ENCODE measurements at regions not wholly inside any gene's neighbourhood (a gene's known extent, or its start where the extent isn't known, plus 50 kb on each side); places are given as distances from the start of the nearest gene placed in this dataset.

GRCh38 chr16:9380221-9380620 is 288.8 kb downstream of the HAPSTR1 start:
- Mint-ChIP-seq H3K4me3 (no peak overlapping the region), H3K36me3 (no peaks in the 10 kb centered on the region), H3K27ac (no peak overlapping the region), H3K27me3 (no peaks in the 10 kb centered on the region), H3K4me1 (ENCODE audit: low read depth) (no peaks in the 10 kb centered on the region), H3K9me3 (no peaks in the 10 kb centered on the region)
- ChIA-PET POLR2A (no interaction called here), CTCF (no interaction called here)
- intact Hi-C loops (cut with micrococcal nuclease): no loop called here
- no peak for DNase-seq

GRCh38 chr16:9381399-9381798 is 290.0 kb downstream of the HAPSTR1 start:
- intact Hi-C loops (cut with micrococcal nuclease): no loop called here
- no peaks in the 10 kb centered on the region for H3K4me1 Mint-ChIP-seq (ENCODE audit: low read depth)
- H3K36me3 Mint-ChIP-seq: no peaks in the 10 kb centered on the region

GRCh38 chr16:9381905-9382304 is 290.5 kb downstream of the HAPSTR1 start:
- no peaks in the 10 kb centered on the region for H3K4me1 Mint-ChIP-seq (ENCODE audit: low read depth)
- no peak overlapping the region for H3K4me3 Mint-ChIP-seq
- no peaks in the 10 kb centered on the region for H3K9me3 Mint-ChIP-seq
- no peaks in the 10 kb centered on the region for H3K27me3 Mint-ChIP-seq
- ChIA-PET POLR2A (no interaction called here), CTCF (no interaction called here)
- intact Hi-C loops (cut with micrococcal nuclease): no loop called here
- no peak overlapping the region for H3K27ac Mint-ChIP-seq
- no peak for DNase-seq
- no peaks in the 10 kb centered on the region for H3K36me3 Mint-ChIP-seq

More at GRCh38 chr16:9381399-9381798, 290.0 kb downstream of the HAPSTR1 start:
- DNase-seq: no peak
- ChIA-PET POLR2A (no interaction called here), CTCF (no interaction called here)
- Mint-ChIP-seq H3K9me3 (no peaks in the 10 kb centered on the region), H3K4me3 (no peak overlapping the region), H3K27me3 (no peaks in the 10 kb centered on the region), H3K27ac (no peak overlapping the region)

GRCh38 chr16:9383281-9383680 is 291.8 kb downstream of the HAPSTR1 start:
- no peak overlapping the region for H3K4me3 Mint-ChIP-seq
- no peak for DNase-seq
- CTCF ChIA-PET: no interaction called here
- intact Hi-C loops (cut with micrococcal nuclease): no loop called here
- peaks cover 5% of the 10 kb centered on the region for H3K9me3 Mint-ChIP-seq
- POLR2A ChIA-PET: no interaction called here
- no peaks in the 10 kb centered on the region for H3K27me3 Mint-ChIP-seq
- no peaks in the 10 kb centered on the region for H3K36me3 Mint-ChIP-seq
- no peak overlapping the region for H3K27ac Mint-ChIP-seq
- no peaks in the 10 kb centered on the region for H3K4me1 Mint-ChIP-seq (ENCODE audit: low read depth)

DNA sequence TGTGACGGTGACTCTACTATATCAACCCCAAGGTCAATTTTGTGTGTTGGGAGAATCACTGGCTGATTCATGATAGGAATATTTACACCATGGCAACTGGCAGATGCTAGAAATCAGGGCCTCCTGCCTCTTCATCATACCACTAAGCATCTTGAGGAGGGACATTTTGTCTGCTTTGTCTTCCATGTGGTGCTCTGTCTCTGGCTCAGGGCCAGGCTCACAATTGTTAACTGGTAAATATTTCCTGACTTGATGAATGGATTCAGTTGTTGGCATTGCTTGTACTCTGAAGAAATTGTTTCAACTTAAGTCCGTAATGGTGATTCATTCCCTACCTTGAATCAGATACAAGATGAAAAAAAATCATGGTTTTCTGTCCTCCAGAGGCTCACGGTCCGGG is 292.7 kb downstream of the HAPSTR1 start:
- H3K27me3 Mint-ChIP-seq: no peaks in the 10 kb centered on the region
- no peak for DNase-seq
- H3K36me3 Mint-ChIP-seq: no peaks in the 10 kb centered on the region
- no peak overlapping the region for H3K4me3 Mint-ChIP-seq
- peaks cover 10% of the 10 kb centered on the region for H3K9me3 Mint-ChIP-seq
- intact Hi-C loops (cut with micrococcal nuclease): no loop called here
- CTCF ChIA-PET: no interaction called here
- no peaks in the 10 kb centered on the region for H3K4me1 Mint-ChIP-seq (ENCODE audit: low read depth)
- POLR2A ChIA-PET: no interaction called here
- H3K27ac Mint-ChIP-seq: no peak overlapping the region

DNA sequence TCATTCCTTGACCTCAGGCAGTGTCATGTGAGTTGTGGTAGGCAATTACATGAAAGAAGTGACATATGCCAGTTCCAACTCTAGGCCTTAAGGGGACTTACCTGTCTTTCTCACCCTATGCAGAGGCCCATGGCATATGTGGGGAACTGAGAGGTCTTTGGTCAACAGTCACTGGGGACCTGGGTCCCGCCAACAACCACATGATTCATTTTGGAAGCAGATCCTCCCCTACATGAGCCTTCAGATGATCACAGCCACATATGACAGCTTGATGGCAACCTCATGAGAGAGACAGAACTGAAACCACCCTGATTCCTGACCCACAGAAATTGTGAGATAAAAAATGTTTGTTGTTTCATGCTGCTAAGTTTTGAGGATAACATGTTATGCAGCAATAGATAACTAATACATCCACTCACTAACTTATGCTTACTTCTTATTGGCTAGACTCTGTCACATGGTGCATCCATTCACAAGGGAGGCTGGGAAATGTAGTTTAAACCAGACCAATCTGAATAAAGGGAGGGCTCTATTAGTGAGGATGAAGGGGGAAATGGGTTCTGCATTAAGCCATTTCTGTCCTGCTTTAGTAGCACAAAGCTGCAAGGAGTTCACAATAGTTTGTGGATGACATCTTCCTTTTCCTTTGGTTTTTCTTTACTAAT is 298.2 kb downstream of the HAPSTR1 start:
- H3K27ac Mint-ChIP-seq: no peak overlapping the region
- CTCF ChIA-PET: no interaction called here
- no peaks in the 10 kb centered on the region for H3K36me3 Mint-ChIP-seq
- no peaks in the 10 kb centered on the region for H3K4me1 Mint-ChIP-seq (ENCODE audit: low read depth)
- POLR2A ChIA-PET: no interaction called here
- H3K9me3 Mint-ChIP-seq: peaks cover 11% of the 10 kb centered on the region
- H3K27me3 Mint-ChIP-seq: no peaks in the 10 kb centered on the region
- intact Hi-C loops (cut with micrococcal nuclease): no loop called here
- DNase-seq: no peak
- no peak overlapping the region for H3K4me3 Mint-ChIP-seq

DNA sequence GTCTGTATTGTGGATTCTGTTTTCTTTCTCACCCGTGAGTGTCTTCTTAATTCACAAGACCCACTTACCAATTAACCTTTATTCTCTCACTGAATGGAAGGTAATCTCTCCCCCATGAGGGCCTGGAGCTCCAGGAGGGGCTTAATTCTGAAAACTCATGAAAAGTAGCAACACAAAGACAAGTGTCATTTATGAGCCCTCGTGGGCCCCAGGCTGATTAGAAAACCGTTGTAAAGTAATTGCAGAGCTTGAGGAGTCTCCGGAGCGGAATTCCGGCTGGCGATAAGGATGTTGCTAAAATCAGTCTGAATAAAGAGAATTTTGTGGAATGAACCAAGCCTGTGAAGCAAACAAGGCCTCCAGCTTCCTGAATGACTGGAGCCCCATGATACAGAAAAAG is 301.5 kb downstream of the HAPSTR1 start:
- ChIA-PET POLR2A (no interaction called here), CTCF (no interaction called here)
- Mint-ChIP-seq H3K36me3 (no peaks in the 10 kb centered on the region), H3K27me3 (no peaks in the 10 kb centered on the region), H3K27ac (no peak overlapping the region), H3K4me1 (ENCODE audit: low read depth) (no peaks in the 10 kb centered on the region), H3K9me3 (peaks cover 18% of the 10 kb centered on the region), H3K4me3 (no peak overlapping the region)
- intact Hi-C loops (cut with micrococcal nuclease): no loop called here
- no peak for DNase-seq

GRCh38 chr16:9393591-9393990 is 302.1 kb downstream of the HAPSTR1 start:
- CTCF ChIA-PET: no interaction called here
- Mint-ChIP-seq H3K4me1 (ENCODE audit: low read depth) (no peaks in the 10 kb centered on the region), H3K36me3 (no peaks in the 10 kb centered on the region), H3K4me3 (no peak overlapping the region), H3K27ac (no peak overlapping the region), H3K27me3 (no peaks in the 10 kb centered on the region), H3K9me3 (peaks cover 14% of the 10 kb centered on the region)
- intact Hi-C loops (cut with micrococcal nuclease): no loop called here
- no peak for DNase-seq
- POLR2A ChIA-PET: no interaction called here

GRCh38 chr16:9395958-9396359 is 304.5 kb downstream of the HAPSTR1 start:
- intact Hi-C loops (cut with micrococcal nuclease): no loop called here
- no peaks in the 10 kb centered on the region for H3K36me3 Mint-ChIP-seq
- no peaks in the 10 kb centered on the region for H3K4me1 Mint-ChIP-seq (ENCODE audit: low read depth)
- no peaks in the 10 kb centered on the region for H3K27me3 Mint-ChIP-seq
- ChIA-PET CTCF (no interaction called here), POLR2A (no interaction called here)
- no peak overlapping the region for H3K4me3 Mint-ChIP-seq
- no peak overlapping the region for H3K27ac Mint-ChIP-seq
- DNase-seq: no peak
- H3K9me3 Mint-ChIP-seq: peaks cover 10% of the 10 kb centered on the region

DNA sequence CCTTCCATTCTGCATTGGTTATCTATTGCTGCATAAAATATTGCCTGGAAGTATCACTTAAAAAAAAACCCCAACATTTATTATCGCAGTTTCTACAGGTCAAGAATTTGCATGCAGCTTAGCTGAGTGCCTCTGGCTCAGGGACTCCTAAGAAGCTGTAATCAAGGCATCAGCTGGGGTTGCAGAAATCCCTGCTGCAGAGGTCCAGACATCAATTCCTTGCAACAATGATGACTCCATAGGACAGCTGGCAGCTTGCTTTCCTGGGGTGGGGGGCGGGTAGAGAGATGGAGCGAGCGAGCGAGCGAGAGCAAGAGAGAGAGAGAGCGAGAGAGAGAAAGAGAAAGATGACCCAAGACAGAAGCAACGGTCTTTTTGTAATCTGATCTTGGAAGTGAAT is 308.1 kb downstream of the HAPSTR1 start:
- Mint-ChIP-seq H3K4me1 (ENCODE audit: low read depth) (no peaks in the 10 kb centered on the region), H3K36me3 (no peaks in the 10 kb centered on the region), H3K27ac (no peak overlapping the region), H3K9me3 (peaks cover 10% of the 10 kb centered on the region), H3K27me3 (no peaks in the 10 kb centered on the region), H3K4me3 (no peak overlapping the region)
- intact Hi-C loops (cut with micrococcal nuclease): no loop called here
- POLR2A ChIA-PET: no interaction called here
- CTCF ChIA-PET: no interaction called here
- DNase-seq: no peak

DNA sequence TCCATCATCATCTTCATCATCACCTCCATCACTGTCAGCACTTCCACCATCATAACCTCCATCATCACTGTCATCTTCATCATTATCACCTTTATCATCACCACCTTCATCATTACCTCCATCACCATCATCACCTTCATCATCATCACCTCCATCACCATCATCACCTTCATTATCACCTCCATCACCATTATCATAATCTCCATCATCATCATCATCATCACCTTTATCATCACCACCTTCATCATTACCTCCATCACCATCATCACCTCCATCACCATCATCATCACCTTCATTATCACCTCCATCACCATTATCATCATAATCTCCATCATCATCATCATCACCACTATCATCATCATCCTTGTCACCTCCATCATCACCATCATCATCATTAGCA is 309.7 kb downstream of the HAPSTR1 start:
- intact Hi-C loops (cut with micrococcal nuclease): no loop called here
- Mint-ChIP-seq H3K27ac (no peak overlapping the region), H3K4me1 (ENCODE audit: low read depth) (no peaks in the 10 kb centered on the region), H3K4me3 (no peak overlapping the region), H3K9me3 (peaks cover 10% of the 10 kb centered on the region), H3K36me3 (no peaks in the 10 kb centered on the region), H3K27me3 (no peaks in the 10 kb centered on the region)
- no peak for DNase-seq
- ChIA-PET CTCF (no interaction called here), POLR2A (no interaction called here)

DNA sequence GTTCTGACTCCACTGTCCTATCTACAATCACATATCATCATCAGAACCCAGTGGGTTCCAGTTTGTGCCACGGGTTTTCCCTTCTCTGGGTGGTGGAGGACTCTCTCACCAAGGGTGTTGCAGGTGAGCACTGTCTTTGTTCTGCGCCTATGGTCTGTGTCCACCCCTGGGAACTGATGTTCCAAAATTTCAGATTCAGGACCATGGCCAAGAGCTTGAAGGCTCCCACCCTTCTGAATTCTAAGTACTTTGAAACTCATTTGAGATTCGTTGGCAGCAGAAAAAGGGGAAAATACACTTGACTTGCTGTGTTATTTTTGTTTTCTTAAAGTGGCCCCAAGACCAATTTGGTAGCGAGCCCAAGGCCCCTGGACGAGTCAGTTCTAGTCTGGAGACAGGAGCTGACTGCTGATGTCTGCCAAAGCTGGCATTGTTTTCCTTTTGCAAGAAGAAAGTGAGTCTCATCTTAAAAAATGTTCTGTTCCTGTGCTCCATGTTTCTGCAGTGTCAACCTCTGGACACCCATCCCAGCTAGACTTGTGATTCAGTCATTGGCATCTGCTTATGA is 310.9 kb downstream of the HAPSTR1 start:
- no peaks in the 10 kb centered on the region for H3K9me3 Mint-ChIP-seq
- DNase-seq: no peak
- ChIA-PET POLR2A (no interaction called here), CTCF (no interaction called here)
- H3K4me1 Mint-ChIP-seq (ENCODE audit: low read depth): no peaks in the 10 kb centered on the region
- H3K36me3 Mint-ChIP-seq: no peaks in the 10 kb centered on the region
- intact Hi-C loops (cut with micrococcal nuclease): no loop called here
- no peak overlapping the region for H3K4me3 Mint-ChIP-seq
- no peak overlapping the region for H3K27ac Mint-ChIP-seq
- no peaks in the 10 kb centered on the region for H3K27me3 Mint-ChIP-seq

- no peaks in the 10 kb centered on the region for H3K27me3 Mint-ChIP-seq
Measured at GRCh38 chr16:9404811-9405210, 313.4 kb downstream of the HAPSTR1 start.

More at GRCh38 chr16:9404811-9405210, 313.4 kb downstream of the HAPSTR1 start:
- no peaks in the 10 kb centered on the region for H3K4me1 Mint-ChIP-seq (ENCODE audit: low read depth)
- no peaks in the 10 kb centered on the region for H3K36me3 Mint-ChIP-seq
- no peaks in the 10 kb centered on the region for H3K9me3 Mint-ChIP-seq
- H3K4me3 Mint-ChIP-seq: no peak overlapping the region
- no peak for DNase-seq
- CTCF ChIA-PET: no interaction called here
- H3K27ac Mint-ChIP-seq: no peak overlapping the region
- POLR2A ChIA-PET: no interaction called here
- intact Hi-C loops (cut with micrococcal nuclease): no loop called here
